CD4-positive, alpha-beta T cell treated with Interferon gamma for 1 hour (primary cell): ENCODE measurements at regions not wholly inside any gene's neighbourhood (a gene's known extent, or its start where the extent isn't known, plus 50 kb on each side); places are given as distances from the start of the nearest gene placed in this dataset.
"Not testable (repeated sequence)": the region's sequence is repeated elsewhere in the genome, so short reads cannot be mapped to it uniquely, and the experiment has no call there.

Experiments
- DNase-seq: peaks from one replicate; pipeline ENCODE4 v3.0.0-alpha.2; 2020

GRCh38 chr6:169142538-169142844 is 111.2 kb downstream of the THBS2 start:
- DNase-seq = no peak

- no peak for DNase-seq
Observed at GRCh38 chr6:169141671-169142537, 111.7 kb downstream of the THBS2 start.

- no peak for DNase-seq
Observed at GRCh38 chr6:169140986-169141495, 112.6 kb downstream of the THBS2 start.

GRCh38 chr6:169139179-169139971 is 114.3 kb downstream of the THBS2 start:
- DNase-seq = no peak

- DNase-seq = no peak
Observed at GRCh38 chr6:169132352-169132940, 121.2 kb downstream of the THBS2 start.

GRCh38 chr6:169131390-169131789 is 122.3 kb downstream of the THBS2 start:
- no peak for DNase-seq

- DNase-seq = no peak
Observed at GRCh38 chr6:169130113-169130512, 123.5 kb downstream of the THBS2 start.

- DNase-seq = no peak
Observed at GRCh38 chr6:169121013-169121412, 132.6 kb downstream of the THBS2 start.

GRCh38 chr6:169119669-169120068 is 134.0 kb downstream of the THBS2 start:
- DNase-seq = no peak

- DNase-seq = no peak
Observed at GRCh38 chr6:169118346-169118830, 135.3 kb downstream of the THBS2 start.

GRCh38 chr6:169117663-169118062 is 136.0 kb downstream of the THBS2 start:
- DNase-seq = no peak

GRCh38 chr6:169115632-169116031 is 138.0 kb downstream of the THBS2 start:
- no peak for DNase-seq

GRCh38 chr6:169114632-169115031 is 139.0 kb downstream of the THBS2 start:
- DNase-seq = not testable (repeated sequence)

GRCh38 chr6:169112483-169113320 is 140.9 kb downstream of the THBS2 start:
- no peak for DNase-seq

GRCh38 chr6:169111203-169111602 is 142.4 kb downstream of the THBS2 start:
- DNase-seq = no peak

- DNase-seq = no peak
Observed at GRCh38 chr6:169109411-169110220, 144.0 kb downstream of the THBS2 start.

- no peak for DNase-seq
Observed at GRCh38 chr6:169108753-169109152, 144.9 kb downstream of the THBS2 start.

- no peak for DNase-seq
Observed at GRCh38 chr6:169106176-169106575, 147.5 kb downstream of the THBS2 start.

- DNase-seq = no peak
Observed at GRCh38 chr6:169101981-169102380, 151.7 kb downstream of the THBS2 start.

- DNase-seq = no peak
Observed at GRCh38 chr6:169101036-169101805, 152.4 kb downstream of the THBS2 start.
